ENCODE measurements at regions not wholly inside any gene's neighbourhood (a gene's known extent, or its start where the extent isn't known, plus 50 kb on each side); places are given as distances from the start of the nearest gene placed in this dataset.

DNA sequence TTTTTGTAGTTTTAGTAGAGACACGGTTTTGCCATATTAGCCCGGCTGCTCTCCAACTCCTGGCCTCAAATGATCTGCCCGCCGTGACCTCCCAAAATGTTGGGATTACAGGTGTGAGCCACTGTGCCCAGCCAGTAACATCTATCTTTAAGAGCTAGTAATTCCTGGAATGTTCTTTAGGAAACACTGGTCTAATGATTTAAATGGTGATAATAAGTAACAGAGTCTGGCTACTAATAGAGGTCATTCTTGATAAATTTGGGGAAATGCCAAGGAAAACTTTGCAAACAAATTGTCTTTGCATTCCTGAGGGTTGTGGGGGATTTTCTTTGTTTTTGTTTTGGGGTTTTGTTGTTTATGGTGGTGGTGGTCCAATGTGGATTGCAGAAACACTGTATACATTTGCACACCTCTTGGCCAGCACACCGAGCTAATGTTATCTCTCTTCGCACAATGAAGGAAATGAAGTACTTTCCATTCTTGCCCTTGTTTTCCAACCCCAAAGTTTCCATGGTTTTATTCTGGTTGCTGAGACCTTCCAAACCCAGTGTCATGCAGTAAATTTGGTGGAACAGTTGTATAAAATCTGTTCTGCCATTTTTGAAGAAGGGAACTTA is 51.3 kb upstream of the WIPF3 start:
- H3K4me3 Mint-ChIP-seq = no peak overlapping the region
- H3K9me3 Mint-ChIP-seq = no peaks in the 10 kb centered on the region
- H3K27ac Mint-ChIP-seq = no peak overlapping the region
- H3K27me3 Mint-ChIP-seq (ENCODE audit: insufficient read depth) = peaks cover 21% of the 10 kb centered on the region
- H3K4me1 Mint-ChIP-seq (ENCODE audit: low read depth) = peaks cover 7% of the 10 kb centered on the region; the same call in 1 of the 2 replicates
- H3K36me3 Mint-ChIP-seq (ENCODE audit: low read depth) = no peaks in the 10 kb centered on the region
- TF ChIP-seq, protein P1, sequence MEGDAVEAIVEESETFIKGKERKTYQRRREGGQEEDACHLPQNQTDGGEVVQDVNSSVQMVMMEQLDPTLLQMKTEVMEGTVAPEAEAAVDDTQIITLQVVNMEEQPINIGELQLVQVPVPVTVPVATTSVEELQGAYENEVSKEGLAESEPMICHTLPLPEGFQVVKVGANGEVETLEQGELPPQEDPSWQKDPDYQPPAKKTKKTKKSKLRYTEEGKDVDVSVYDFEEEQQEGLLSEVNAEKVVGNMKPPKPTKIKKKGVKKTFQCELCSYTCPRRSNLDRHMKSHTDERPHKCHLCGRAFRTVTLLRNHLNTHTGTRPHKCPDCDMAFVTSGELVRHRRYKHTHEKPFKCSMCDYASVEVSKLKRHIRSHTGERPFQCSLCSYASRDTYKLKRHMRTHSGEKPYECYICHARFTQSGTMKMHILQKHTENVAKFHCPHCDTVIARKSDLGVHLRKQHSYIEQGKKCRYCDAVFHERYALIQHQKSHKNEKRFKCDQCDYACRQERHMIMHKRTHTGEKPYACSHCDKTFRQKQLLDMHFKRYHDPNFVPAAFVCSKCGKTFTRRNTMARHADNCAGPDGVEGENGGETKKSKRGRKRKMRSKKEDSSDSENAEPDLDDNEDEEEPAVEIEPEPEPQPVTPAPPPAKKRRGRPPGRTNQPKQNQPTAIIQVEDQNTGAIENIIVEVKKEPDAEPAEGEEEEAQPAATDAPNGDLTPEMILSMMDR (IDR thresholded peaks at IDR 0.05) = no peak
- DNase-seq = no peak

Small RNA genes in the stretch of these regions (microRNA-seq; reads per million reads assigned to microRNA genes)
- 10.8 reads per million, percentile 12 among the genes with 10 or more reads in this experiment for gene MIR550A3

All from HFFc6 (cell line).